Endothelial cell of umbilical vein (primary cell): ENCODE measurements at regions not wholly inside any gene's neighbourhood (a gene's known extent, or its start where the extent isn't known, plus 50 kb on each side); places are given as distances from the start of the nearest gene placed in this dataset.

Experiments
- BruUV-seq: library from RNA; stranded (reverse); fragments of 400-500 nt; replicated peaks from 2 replicates; lab custom pipeline; 2021; lab: Mats Ljungman, UMichigan
- CTCF ChIA-PET: fragments of 300-600, 350-600 bp; sonication (Branson Sonifier 250); formaldehyde crosslinking; loops from one replicate; lab custom pipeline; 2021; ENCODE audit warnings: antibody characterized with exemption, inconsistent platforms; lab: Charles Lee
- POLR2A ChIA-PET: fragments of 300-600, 350-600 bp; sonication (Branson Sonifier 250); formaldehyde crosslinking; loops from one replicate; lab custom pipeline; 2021; ENCODE audit warnings: antibody characterized with exemption, inconsistent platforms; lab: Charles Lee
- DNase-seq: peaks from one replicate; pipeline ENCODE4 v3.0.0-alpha.2; 2011; ENCODE audit warnings: low read depth, low spot score
- FAIRE-seq: peaks from 2 replicates; lab custom pipeline; 2011; peaks lifted over from hg19 to GRCh38; lab: Jason Lieb, UNC
- H2AFZ ChIP-seq: 2 replicates; pipeline ENCODE4 v1.6.0; 2012; ENCODE audit warnings: low read depth, low read length, control low read depth, inconsistent platforms
- H3K27ac ChIP-seq: 2 replicates; pipeline ENCODE4 v1.5.1; 2011; ENCODE audit warnings: low read depth, mild to moderate bottlenecking, control low read depth, low read length, moderate library complexity; ENCODE audit not compliant: insufficient read depth
- H3K27me3 ChIP-seq, 2 experiments: 2 replicates each; pipeline versions ENCODE4 v1.6.0 to v1.6.1; 2011; ENCODE audit warnings: low read length in 2 of 2, mixed read lengths in 1 of 2; ENCODE audit not compliant: control insufficient read depth in 2 of 2, insufficient read depth in 2 of 2
- H3K36me3 ChIP-seq, 2 experiments: 2 replicates in 1 of 2; 3 replicates in 1 of 2; pipeline ENCODE4 v1.5.1; 2011; ENCODE audit warnings: low read length in 2 of 2, mild to moderate bottlenecking in 1 of 2, moderate library complexity in 1 of 2; ENCODE audit not compliant: control insufficient read depth in 2 of 2, insufficient read depth in 2 of 2; ENCODE audit errors: extremely low read depth in 1 of 2
- H3K4me1 ChIP-seq: 3 replicates; pipeline ENCODE4 v1.5.1; 2011; ENCODE audit warnings: mild to moderate bottlenecking, low read length; ENCODE audit not compliant: control insufficient read depth, insufficient read depth; ENCODE audit errors: extremely low read depth
- H3K4me2 ChIP-seq: 2 replicates; pipeline ENCODE4 v1.6.1; 2011; ENCODE audit warnings: low read length, control low read depth, mixed read lengths; ENCODE audit not compliant: insufficient read depth
- H3K4me3 ChIP-seq, 3 experiments: fragments of 200-600 bp in 1 of 3; sonication (generic), shearing (Covaris generic) in 1 of 3; replicated peaks in 1 of 3; 2 replicates each; pipeline ENCODE4 v1.5.1; 2011 to 2016; ENCODE audit warnings: control low read depth in 3 of 3, low read length in 3 of 3, mild to moderate bottlenecking in 2 of 3, inconsistent platforms in 1 of 3, low read depth in 1 of 3, moderate library complexity in 1 of 3; ENCODE audit not compliant: insufficient read depth in 1 of 3
- H3K79me2 ChIP-seq: 2 replicates; pipeline ENCODE4 v1.6.0; 2012; ENCODE audit warnings: low read length, inconsistent platforms; ENCODE audit not compliant: control insufficient read depth, insufficient read depth
- H3K9ac ChIP-seq: replicated peaks from 2 replicates; pipeline ENCODE3; 2011; ENCODE audit warnings: low read length, control low read depth; ENCODE audit not compliant: insufficient read depth; ENCODE audit errors: extremely low read depth
- H3K9me1 ChIP-seq: replicated peaks from 3 replicates; pipeline ENCODE4 v1.6.0; 2011; ENCODE audit warnings: mild to moderate bottlenecking, low read length; ENCODE audit not compliant: control insufficient read depth, insufficient read depth; ENCODE audit errors: extremely low read depth
- H3K9me3 ChIP-seq: replicated peaks from 2 replicates; pipeline ENCODE4 v1.5.1; 2012; ENCODE audit warnings: low read length, inconsistent platforms; ENCODE audit not compliant: control insufficient read depth, insufficient read depth
- H4K20me1 ChIP-seq: replicated peaks from 2 replicates; pipeline ENCODE3; 2011; ENCODE audit warnings: mild to moderate bottlenecking, low read length; ENCODE audit not compliant: control insufficient read depth, insufficient read depth; ENCODE audit errors: extremely low read depth
- CTCF ChIP-seq, 2 donors: IDR thresholded peaks; 1 replicate in 1 of 2; 2 replicates in 1 of 2; pipeline ENCODE4 v1.5.1; 2011; ENCODE audit warnings: low read length in 2 of 2, mild to moderate bottlenecking in 2 of 2, moderate library complexity in 2 of 2, control low read depth in 1 of 2, inconsistent platforms in 1 of 2, low read depth in 1 of 2; ENCODE audit not compliant: insufficient read depth in 1 of 2; ENCODE audit errors: extremely low read depth in 1 of 2
- EZH2 ChIP-seq: IDR thresholded peaks from 2 replicates; pipeline ENCODE4 v1.6.1; 2012; ENCODE audit warnings: borderline replicate concordance, low read depth, mild to moderate bottlenecking, moderate library complexity, low read length, inconsistent platforms; ENCODE audit not compliant: severe bottlenecking
- FOS ChIP-seq: IDR thresholded peaks from 2 replicates; pipeline ENCODE4 v1.6.1; 2011; ENCODE audit warnings: mild to moderate bottlenecking, low read length, moderate library complexity, borderline replicate concordance; ENCODE audit not compliant: insufficient read depth
- GATA2 ChIP-seq: IDR thresholded peaks from 2 replicates; pipeline ENCODE4 v1.7.0; 2011; ENCODE audit warnings: low read depth, mild to moderate bottlenecking, moderate library complexity, mixed read lengths, low read length; ENCODE audit not compliant: insufficient read length, insufficient read depth
- JUN ChIP-seq: IDR thresholded peaks from 2 replicates; pipeline ENCODE4 v1.6.1; 2011; ENCODE audit warnings: borderline replicate concordance, low read depth; ENCODE audit not compliant: insufficient read length, insufficient read depth
- MAX ChIP-seq: IDR thresholded peaks from 2 replicates; pipeline ENCODE4 v1.6.1; 2011; ENCODE audit not compliant: insufficient read depth, insufficient read length
- MYC ChIP-seq: IDR thresholded peaks from one replicate; pipeline ENCODE4 v1.6.1; 2011; ENCODE audit warnings: mild to moderate bottlenecking, low read depth, low read length
- POLR2A ChIP-seq: IDR thresholded peaks from 2 replicates; pipeline ENCODE4 v1.6.1; 2012; ENCODE audit warnings: low read depth, mild to moderate bottlenecking, control low read depth, low read length
- POLR2AphosphoS5 ChIP-seq: IDR thresholded peaks from 2 replicates; pipeline ENCODE4 v1.6.1; 2012; ENCODE audit warnings: low read depth, mild to moderate bottlenecking, control low read depth, low read length, moderate library complexity; ENCODE audit not compliant: insufficient read depth
- dilution Hi-C: fragments of 300-500 bp; cut with MboI; formaldehyde crosslinking; loops from one replicate; pipeline ENCODE4 v1.15.0; 2019; ENCODE audit warnings: low sequenced_read_pairs; ENCODE audit not compliant: extremely low pct_ligation_motif_present
- intact Hi-C: fragments of 100-400 bp; cut with micrococcal nuclease; formaldehyde crosslinking; loops from one replicate; pipeline ENCODE4 v1.10.0; 2022

- CTCF ChIA-PET, result interaction anchor here (0.9 to 2.2 kb wide), 3 partner anchors 8 to 13 kb away, joined by 3 to 7 read pairs (median 3); no protein-coding TSS in a partner anchor
- H3K79me2 ChIP-seq, result no peaks in the 10 kb centered on the region
- TF ChIP-seq CTCF (IDR thresholded peaks at IDR 0.05; ENCODE audit: extremely low read depth in 1 of 2, insufficient read depth in 1 of 2, low read depth in 1 of 2, low read length in 2 of 2) (no peak), POLR2AphosphoS5 (no peak), POLR2A (no peak), FOS (no peak), MAX (no peak), EZH2 (no peak), GATA2 (no peak), MYC (no peak), JUN (no peak)
Observed at GRCh38 chr4:132526652-132527051, 622.4 kb upstream of the PCDH10 start.

More at GRCh38 chr4:132526652-132527051, 622.4 kb upstream of the PCDH10 start:
- H3K4me1 ChIP-seq, result peaks cover 2% of the 10 kb centered on the region
- POLR2A ChIA-PET, result no interaction called here
- no peaks in the 10 kb centered on the region for H3K9me1 ChIP-seq
- intact Hi-C loops (no loop called here), dilution Hi-C loops (no loop called here)
- H3K4me3 ChIP-seq, result no peak overlapping the region
- H3K4me2 ChIP-seq, result no peak overlapping the region
- H3K9me3 ChIP-seq, result no peaks in the 10 kb centered on the region
- BruUV-seq, result no TSS peak
- H2AFZ ChIP-seq, result no peak overlapping the region
- no peaks in the 10 kb centered on the region for H3K36me3 ChIP-seq
- H3K9ac ChIP-seq, result no peak overlapping the region
- no peak overlapping the region for H3K27ac ChIP-seq
- DNase-seq, result no peak
- no peaks in the 10 kb centered on the region for H4K20me1 ChIP-seq
- no peak for FAIRE-seq
- no peaks in the 10 kb centered on the region for H3K27me3 ChIP-seq
